ENCODE measurements at regions not wholly inside any gene's neighbourhood (a gene's known extent, or its start where the extent isn't known, plus 50 kb on each side); places are given as distances from the start of the nearest gene placed in this dataset.

DNA sequence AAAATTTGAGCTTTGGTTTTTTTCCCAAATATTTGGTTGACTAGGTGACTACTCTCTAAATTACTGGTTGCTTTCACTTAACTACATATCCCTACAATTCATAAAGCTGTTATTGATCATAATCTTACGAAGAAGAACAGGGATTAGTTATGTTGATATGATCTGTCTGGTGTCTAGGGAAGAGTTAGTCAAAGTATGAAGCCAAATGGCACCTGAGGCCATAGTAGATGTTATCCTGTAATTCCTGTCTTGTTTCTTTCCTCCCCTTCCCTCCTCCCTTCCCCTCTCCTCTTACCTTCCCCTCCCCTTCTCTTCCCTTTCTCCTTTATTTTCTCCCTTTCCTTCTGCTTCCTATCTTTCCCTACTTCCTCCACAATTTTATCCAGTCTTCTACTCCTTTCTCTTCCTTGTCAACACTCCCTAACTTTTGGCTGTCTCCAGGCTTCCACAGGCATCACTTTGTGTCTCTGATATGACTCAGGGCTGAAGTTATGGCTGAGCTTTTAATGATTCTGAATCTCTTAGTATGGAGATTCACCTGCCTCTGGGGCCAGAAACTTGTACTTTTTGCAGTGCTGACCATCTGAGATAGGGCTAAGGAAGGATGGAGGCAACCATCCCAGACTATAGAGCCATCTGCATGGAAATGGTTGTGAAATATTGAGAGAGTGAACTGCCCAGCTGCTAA lies 149.9 kb upstream of the TCF4 start:
- H2AK5ac ChIP-seq (ENCODE audit: insufficient read length, low read length), result no peak overlapping the region
- no peak overlapping the region for H2BK5ac ChIP-seq (ENCODE audit: insufficient read length, low read length)
- H3K4me3 Mint-ChIP-seq, result no peak overlapping the region
- 0 out of 2 replicates have a peak, but pooled peaks cover 2% of the 10 kb centered on the region for H3K79me2 ChIP-seq (ENCODE audit: insufficient read depth, low read length)
- H3K27me3 Mint-ChIP-seq (ENCODE audit: low read depth), result no peaks in the 10 kb centered on the region
- no peak overlapping the region for H4K91ac ChIP-seq (ENCODE audit: insufficient read length, low read depth, low read length)
- H2BK12ac ChIP-seq (ENCODE audit: insufficient read length, low read depth, low read length), result no peak overlapping the region
- H4K5ac ChIP-seq (ENCODE audit: insufficient read length, low read depth, low read length), result no peak overlapping the region
- no peak overlapping the region for H3T11ph ChIP-seq (ENCODE audit: low read length)
- H3K27ac ChIP-seq (ENCODE audit: insufficient read length, low read depth, low read length), result no peak overlapping the region
- no peaks in the 10 kb centered on the region for H3K27me3 ChIP-seq (ENCODE audit: insufficient read depth, low read length)
- no peaks in the 10 kb centered on the region for H4K20me1 ChIP-seq (ENCODE audit: control insufficient read depth, insufficient read depth, insufficient read length)
- H3K9me3 Mint-ChIP-seq, result no peaks in the 10 kb centered on the region
- WGBS (ENCODE audit: extremely low coverage, insufficient read length, low lambda C conversion rate), result no CpG with 5 or more reads among the region's 1 CpG
- no peak overlapping the region for H2AFZ ChIP-seq (ENCODE audit: low read length)
- H3K4me1 ChIP-seq (ENCODE audit: insufficient read depth, low read length), result no peaks in the 10 kb centered on the region
- H3K4me1 Mint-ChIP-seq, result no peaks in the 10 kb centered on the region
- no peaks in the 10 kb centered on the region for H3K9me3 ChIP-seq (ENCODE audit: control insufficient read depth, low read depth, low read length)
- H3K18ac ChIP-seq (ENCODE audit: insufficient read length, low read depth, low read length), result no peak overlapping the region
- no peak overlapping the region for H3K23ac ChIP-seq (ENCODE audit: insufficient read length, low read depth, low read length)
- no peak overlapping the region for H3K27ac Mint-ChIP-seq
- no peaks in the 10 kb centered on the region for H3K23me2 ChIP-seq (ENCODE audit: insufficient read length, low read depth, low read length, poor library complexity, severe bottlenecking)
- H3K4me2 ChIP-seq (ENCODE audit: insufficient read depth, insufficient read length, low read length), result no peak overlapping the region
- TF ChIP-seq, protein P1, sequence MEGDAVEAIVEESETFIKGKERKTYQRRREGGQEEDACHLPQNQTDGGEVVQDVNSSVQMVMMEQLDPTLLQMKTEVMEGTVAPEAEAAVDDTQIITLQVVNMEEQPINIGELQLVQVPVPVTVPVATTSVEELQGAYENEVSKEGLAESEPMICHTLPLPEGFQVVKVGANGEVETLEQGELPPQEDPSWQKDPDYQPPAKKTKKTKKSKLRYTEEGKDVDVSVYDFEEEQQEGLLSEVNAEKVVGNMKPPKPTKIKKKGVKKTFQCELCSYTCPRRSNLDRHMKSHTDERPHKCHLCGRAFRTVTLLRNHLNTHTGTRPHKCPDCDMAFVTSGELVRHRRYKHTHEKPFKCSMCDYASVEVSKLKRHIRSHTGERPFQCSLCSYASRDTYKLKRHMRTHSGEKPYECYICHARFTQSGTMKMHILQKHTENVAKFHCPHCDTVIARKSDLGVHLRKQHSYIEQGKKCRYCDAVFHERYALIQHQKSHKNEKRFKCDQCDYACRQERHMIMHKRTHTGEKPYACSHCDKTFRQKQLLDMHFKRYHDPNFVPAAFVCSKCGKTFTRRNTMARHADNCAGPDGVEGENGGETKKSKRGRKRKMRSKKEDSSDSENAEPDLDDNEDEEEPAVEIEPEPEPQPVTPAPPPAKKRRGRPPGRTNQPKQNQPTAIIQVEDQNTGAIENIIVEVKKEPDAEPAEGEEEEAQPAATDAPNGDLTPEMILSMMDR (conservative IDR thresholded peaks at IDR 0.05), result no peak
- DNase-seq, result no peak
- H4K8ac ChIP-seq (replicated peaks; ENCODE audit: insufficient read length, low read depth, low read length), result no peak overlapping the region
- H3K4ac ChIP-seq (ENCODE audit: low read depth, low read length), result no peak overlapping the region
- no peak overlapping the region for H2BK15ac ChIP-seq (ENCODE audit: low read depth, low read length)
- H3K79me1 ChIP-seq (ENCODE audit: insufficient read depth, low read depth, low read length, poor library complexity, severe bottlenecking), result no peaks in the 10 kb centered on the region
- H2BK120ac ChIP-seq (ENCODE audit: low read depth, low read length, poor library complexity, severe bottlenecking), result no peak overlapping the region
- no peak overlapping the region for H3K9ac ChIP-seq (ENCODE audit: extremely low read depth, insufficient read length, low read length)
- no peak overlapping the region for H3K14ac ChIP-seq (ENCODE audit: insufficient read depth, low read length)
- no peak overlapping the region for H2BK20ac ChIP-seq (ENCODE audit: low read depth, low read length, poor library complexity, severe bottlenecking)
- H3K56ac ChIP-seq (ENCODE audit: insufficient read length, low read depth, low read length), result no peak overlapping the region
- H3K36me3 Mint-ChIP-seq (ENCODE audit: insufficient read depth in 1 of 3, low read depth in 3 of 3), result no peaks in the 10 kb centered on the region
